PC-9 (cell line): ENCODE measurements at regions not wholly inside any gene's neighbourhood (a gene's known extent, or its start where the extent isn't known, plus 50 kb on each side); places are given as distances from the start of the nearest gene placed in this dataset.

ENCODE experiments used
- CTCF ChIP-seq: fragments of 200-600 bp; sonication (generic); conservative IDR thresholded peaks from 2 replicates; pipeline ENCODE4 v1.6.1; 2017; ENCODE audit warnings: mixed run types, antibody characterized with exemption, mild to moderate bottlenecking, moderate library complexity
- EZH2 ChIP-seq: fragments of 200-600 bp; sonication (generic); IDR thresholded peaks from 2 replicates; pipeline ENCODE4 v1.8.0; 2017; ENCODE audit warnings: antibody characterized with exemption, low read depth

GRCh38 chr18:51998066-51998465 is 341.9 kb upstream of the DCC start:
- TF ChIP-seq CTCF (no peak), EZH2 (no peak)
